OCI-LY1 (cell line): ENCODE measurements at regions not wholly inside any gene's neighbourhood (a gene's known extent, or its start where the extent isn't known, plus 50 kb on each side); places are given as distances from the start of the nearest gene placed in this dataset.

Experiments used
- H2AFZ ChIP-seq: fragments of 200-600 bp; sonication (generic), shearing (Covaris generic); 2 replicates; pipeline ENCODE4 v1.6.0; 2014; ENCODE audit warnings: antibody characterized with exemption, mild to moderate bottlenecking, low read length
- H3F3A ChIP-seq: fragments of 200-600 bp; sonication (generic), shearing (Covaris generic); 2 replicates; pipeline ENCODE4 v1.6.0; 2014; ENCODE audit warnings: mild to moderate bottlenecking, antibody characterized with exemption, low read length, moderate library complexity; ENCODE audit not compliant: insufficient read depth
- H3K27ac ChIP-seq: fragments of 200-600 bp; sonication (generic); 2 replicates; pipeline ENCODE4 v1.5.1; 2014; ENCODE audit warnings: low read length, mixed run types, mild to moderate bottlenecking, low read depth; ENCODE audit not compliant: poor library complexity, severe bottlenecking
- H3K27me3 ChIP-seq: fragments of 200-600 bp; sonication (generic); 2 replicates; pipeline ENCODE4 v1.6.0; 2014; ENCODE audit warnings: antibody characterized with exemption, mild to moderate bottlenecking, low read length, moderate library complexity; ENCODE audit not compliant: insufficient read depth
- H3K36me3 ChIP-seq: fragments of 200-600 bp; sonication (generic); 2 replicates; pipeline ENCODE4 v1.6.1; 2014; ENCODE audit warnings: mild to moderate bottlenecking, antibody characterized with exemption, low read length, moderate library complexity, mixed read lengths; ENCODE audit not compliant: insufficient read depth
- H3K4me1 ChIP-seq: fragments of 200-600 bp; sonication (generic); 2 replicates; pipeline ENCODE4 v1.5.1; 2014; ENCODE audit warnings: mild to moderate bottlenecking, low read length, moderate library complexity; ENCODE audit not compliant: insufficient read depth, severe bottlenecking
- H3K4me2 ChIP-seq: fragments of 200-600 bp; sonication (generic), shearing (Covaris generic); 2 replicates; pipeline ENCODE4 v1.6.1; 2014; ENCODE audit warnings: low read length
- H3K4me3 ChIP-seq: fragments of 200-600 bp; sonication (generic); 2 replicates; pipeline ENCODE4 v1.5.1; 2014; ENCODE audit warnings: low read length, low read depth, mild to moderate bottlenecking, mixed read lengths; ENCODE audit not compliant: poor library complexity, severe bottlenecking
- H3K79me2 ChIP-seq: fragments of 200-600 bp; shearing (Covaris generic); 2 replicates; pipeline ENCODE4 v1.6.1; 2016; ENCODE audit warnings: mixed run types, low read length, mixed read lengths; ENCODE audit not compliant: insufficient read depth
- H3K9ac ChIP-seq: fragments of 200-600 bp; sonication (generic), shearing (Covaris generic); 2 replicates; pipeline ENCODE4 v1.6.1; 2014; ENCODE audit warnings: mild to moderate bottlenecking, low read length, mixed read lengths
- H3K9me2 ChIP-seq: fragments of 200-600 bp; sonication (generic), shearing (Covaris generic); 2 replicates; pipeline ENCODE4 v1.6.1; 2014; ENCODE audit warnings: low read depth, mild to moderate bottlenecking, low read length, mixed read lengths
- H3K9me3 ChIP-seq: fragments of 200-600 bp; shearing (Covaris generic); 2 replicates; pipeline ENCODE4 v1.6.1; 2014; ENCODE audit warnings: low read length, mixed read lengths
- H4K20me1 ChIP-seq: fragments of 200-600 bp; sonication (generic), shearing (Covaris generic); 2 replicates; pipeline ENCODE4 v1.6.0; 2016; ENCODE audit warnings: mild to moderate bottlenecking, low read length; ENCODE audit not compliant: insufficient read depth
- EZH2 ChIP-seq: fragments of 200-600 bp; sonication (generic), shearing (Covaris generic); IDR thresholded peaks from 2 replicates; pipeline ENCODE4 v1.8.0; 2017; ENCODE audit warnings: borderline replicate concordance, mixed run types, mild to moderate bottlenecking, antibody characterized with exemption, low read length, moderate library complexity, mixed read lengths
- TF ChIP-seq, protein P1 (sequence below): fragments of 200-600 bp; sonication (generic), shearing (Covaris generic); IDR thresholded peaks from 2 replicates; pipeline ENCODE4 v1.5.1; 2017; ENCODE audit warnings: mild to moderate bottlenecking, antibody characterized with exemption, low read length, moderate library complexity, mixed read lengths

- Histone ChIP-seq H3F3A (no peaks in the 10 kb centered on the region), H3K27ac (no peak overlapping the region), H3K9ac (no peak overlapping the region), H3K4me3 (no peak overlapping the region), H3K27me3 (peaks cover 7% of the 10 kb centered on the region; the same call in 1 of the 2 replicates), H4K20me1 (no peaks in the 10 kb centered on the region), H3K36me3 (no peaks in the 10 kb centered on the region), H3K9me2 (no peaks in the 10 kb centered on the region), H3K9me3 (no peaks in the 10 kb centered on the region), H2AFZ (no peak overlapping the region), H3K4me2 (no peak overlapping the region), H3K4me1 (no peaks in the 10 kb centered on the region), H3K79me2 (no peaks in the 10 kb centered on the region)
- TF ChIP-seq, protein P1, sequence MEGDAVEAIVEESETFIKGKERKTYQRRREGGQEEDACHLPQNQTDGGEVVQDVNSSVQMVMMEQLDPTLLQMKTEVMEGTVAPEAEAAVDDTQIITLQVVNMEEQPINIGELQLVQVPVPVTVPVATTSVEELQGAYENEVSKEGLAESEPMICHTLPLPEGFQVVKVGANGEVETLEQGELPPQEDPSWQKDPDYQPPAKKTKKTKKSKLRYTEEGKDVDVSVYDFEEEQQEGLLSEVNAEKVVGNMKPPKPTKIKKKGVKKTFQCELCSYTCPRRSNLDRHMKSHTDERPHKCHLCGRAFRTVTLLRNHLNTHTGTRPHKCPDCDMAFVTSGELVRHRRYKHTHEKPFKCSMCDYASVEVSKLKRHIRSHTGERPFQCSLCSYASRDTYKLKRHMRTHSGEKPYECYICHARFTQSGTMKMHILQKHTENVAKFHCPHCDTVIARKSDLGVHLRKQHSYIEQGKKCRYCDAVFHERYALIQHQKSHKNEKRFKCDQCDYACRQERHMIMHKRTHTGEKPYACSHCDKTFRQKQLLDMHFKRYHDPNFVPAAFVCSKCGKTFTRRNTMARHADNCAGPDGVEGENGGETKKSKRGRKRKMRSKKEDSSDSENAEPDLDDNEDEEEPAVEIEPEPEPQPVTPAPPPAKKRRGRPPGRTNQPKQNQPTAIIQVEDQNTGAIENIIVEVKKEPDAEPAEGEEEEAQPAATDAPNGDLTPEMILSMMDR, result no peak
- no peak for TF ChIP-seq EZH2
These were observed 83.7 kb upstream of the ARHGAP32 start for GRCh38 chr11:129275828-129276227.

DNA sequence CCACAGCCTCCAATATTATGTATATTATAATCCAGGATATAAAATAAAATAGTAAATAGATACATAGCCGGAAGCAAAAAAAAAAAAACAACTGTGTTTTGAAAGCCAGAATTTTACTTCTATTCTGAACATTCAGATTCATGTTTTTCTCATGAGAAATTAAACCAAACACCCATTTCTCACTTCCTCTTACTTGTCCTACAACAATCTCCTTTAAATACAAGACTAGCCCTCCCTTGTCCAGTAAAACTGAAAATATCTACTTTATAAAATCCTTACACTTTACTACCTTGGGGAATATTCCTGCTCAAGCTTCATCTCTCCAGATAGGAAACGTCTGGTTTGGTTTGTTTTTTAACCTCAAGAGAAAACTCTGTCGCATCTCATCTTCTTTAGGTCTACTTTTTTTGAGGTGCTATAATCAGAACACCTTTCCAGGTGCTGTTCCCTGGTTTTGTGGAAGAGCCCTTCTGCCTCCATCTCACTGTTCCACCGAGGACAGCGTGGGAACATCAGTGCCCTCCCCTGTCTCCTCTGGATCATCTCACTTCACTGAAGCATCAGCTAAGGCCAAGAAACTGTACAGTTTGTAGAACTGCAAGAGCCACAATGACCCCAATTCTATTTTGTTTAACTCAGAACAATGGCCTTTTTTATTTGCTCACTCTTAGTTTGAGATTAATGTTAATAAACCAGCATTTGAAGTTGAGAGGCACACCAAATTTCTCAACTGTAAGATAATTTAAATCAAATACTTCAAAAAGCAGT is 82.0 kb upstream of the ARHGAP32 start:
- Histone ChIP-seq H2AFZ (no peak overlapping the region), H3K9me2 (no peaks in the 10 kb centered on the region), H3K9me3 (no peaks in the 10 kb centered on the region), H3K4me2 (no peak overlapping the region), H3K4me3 (no peak overlapping the region), H3F3A (no peaks in the 10 kb centered on the region), H3K27me3 (no peaks in the 10 kb centered on the region), H3K79me2 (no peaks in the 10 kb centered on the region), H3K27ac (no peak overlapping the region), H3K4me1 (no peaks in the 10 kb centered on the region), H3K36me3 (no peaks in the 10 kb centered on the region), H4K20me1 (no peaks in the 10 kb centered on the region), H3K9ac (no peak overlapping the region)
- TF ChIP-seq, protein P1, result no peak
- no peak for TF ChIP-seq EZH2

GRCh38 chr11:129273322-129273721 is 81.2 kb upstream of the ARHGAP32 start:
- Histone ChIP-seq H3K27ac (no peak overlapping the region), H3K4me3 (no peak overlapping the region), H3K79me2 (no peaks in the 10 kb centered on the region), H3K4me1 (no peaks in the 10 kb centered on the region), H3K9me3 (no peaks in the 10 kb centered on the region), H2AFZ (no peak overlapping the region), H4K20me1 (no peaks in the 10 kb centered on the region), H3K4me2 (no peak overlapping the region), H3K27me3 (no peaks in the 10 kb centered on the region), H3K36me3 (no peaks in the 10 kb centered on the region), H3F3A (no peaks in the 10 kb centered on the region), H3K9ac (no peak overlapping the region), H3K9me2 (no peaks in the 10 kb centered on the region)
- TF ChIP-seq, protein P1, result no peak
- TF ChIP-seq EZH2, result no peak
